ENCODE measurements at regions not wholly inside any gene's neighbourhood (a gene's known extent, or its start where the extent isn't known, plus 50 kb on each side); places are given as distances from the start of the nearest gene placed in this dataset.

DNA sequence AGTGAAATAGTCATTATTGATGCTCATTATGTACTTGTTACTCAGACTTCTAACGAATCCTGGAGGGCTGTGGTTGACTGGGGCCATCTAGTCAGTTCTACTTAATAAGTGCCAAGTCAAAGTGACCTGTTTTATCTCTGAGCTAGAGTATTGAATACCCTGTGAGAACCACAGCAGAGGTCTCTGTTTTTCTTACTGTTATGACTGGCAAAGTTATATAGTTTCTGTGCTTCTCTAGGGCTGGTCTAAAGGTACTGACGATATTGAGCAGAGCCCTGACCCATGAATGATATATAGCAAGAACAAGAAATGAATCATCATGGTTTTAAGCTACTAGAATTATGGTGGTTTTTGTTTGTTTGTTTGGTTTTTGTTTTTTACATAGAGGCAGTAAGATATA is 555.8 kb downstream of the PLA2G4A start:
- no peaks in the 10 kb centered on the region for H3K9me3 ChIP-seq (ENCODE audit: control insufficient read depth in 4 of 4, low read length in 3 of 4)
- no peak overlapping the region for H3K27ac ChIP-seq (ENCODE audit: low read depth in 1 of 2, low read length in 2 of 2)
- no peaks in the 10 kb centered on the region for H3K36me3 ChIP-seq (ENCODE audit: control insufficient read depth in 4 of 4, insufficient read depth in 3 of 4, low read depth in 1 of 4, low read length in 3 of 4)
- TF ChIP-seq, protein P1, sequence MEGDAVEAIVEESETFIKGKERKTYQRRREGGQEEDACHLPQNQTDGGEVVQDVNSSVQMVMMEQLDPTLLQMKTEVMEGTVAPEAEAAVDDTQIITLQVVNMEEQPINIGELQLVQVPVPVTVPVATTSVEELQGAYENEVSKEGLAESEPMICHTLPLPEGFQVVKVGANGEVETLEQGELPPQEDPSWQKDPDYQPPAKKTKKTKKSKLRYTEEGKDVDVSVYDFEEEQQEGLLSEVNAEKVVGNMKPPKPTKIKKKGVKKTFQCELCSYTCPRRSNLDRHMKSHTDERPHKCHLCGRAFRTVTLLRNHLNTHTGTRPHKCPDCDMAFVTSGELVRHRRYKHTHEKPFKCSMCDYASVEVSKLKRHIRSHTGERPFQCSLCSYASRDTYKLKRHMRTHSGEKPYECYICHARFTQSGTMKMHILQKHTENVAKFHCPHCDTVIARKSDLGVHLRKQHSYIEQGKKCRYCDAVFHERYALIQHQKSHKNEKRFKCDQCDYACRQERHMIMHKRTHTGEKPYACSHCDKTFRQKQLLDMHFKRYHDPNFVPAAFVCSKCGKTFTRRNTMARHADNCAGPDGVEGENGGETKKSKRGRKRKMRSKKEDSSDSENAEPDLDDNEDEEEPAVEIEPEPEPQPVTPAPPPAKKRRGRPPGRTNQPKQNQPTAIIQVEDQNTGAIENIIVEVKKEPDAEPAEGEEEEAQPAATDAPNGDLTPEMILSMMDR (IDR thresholded peaks at IDR 0.05; ENCODE audit: low read depth, low read length, missing input control): no peak
- TF ChIP-seq, protein P2, sequence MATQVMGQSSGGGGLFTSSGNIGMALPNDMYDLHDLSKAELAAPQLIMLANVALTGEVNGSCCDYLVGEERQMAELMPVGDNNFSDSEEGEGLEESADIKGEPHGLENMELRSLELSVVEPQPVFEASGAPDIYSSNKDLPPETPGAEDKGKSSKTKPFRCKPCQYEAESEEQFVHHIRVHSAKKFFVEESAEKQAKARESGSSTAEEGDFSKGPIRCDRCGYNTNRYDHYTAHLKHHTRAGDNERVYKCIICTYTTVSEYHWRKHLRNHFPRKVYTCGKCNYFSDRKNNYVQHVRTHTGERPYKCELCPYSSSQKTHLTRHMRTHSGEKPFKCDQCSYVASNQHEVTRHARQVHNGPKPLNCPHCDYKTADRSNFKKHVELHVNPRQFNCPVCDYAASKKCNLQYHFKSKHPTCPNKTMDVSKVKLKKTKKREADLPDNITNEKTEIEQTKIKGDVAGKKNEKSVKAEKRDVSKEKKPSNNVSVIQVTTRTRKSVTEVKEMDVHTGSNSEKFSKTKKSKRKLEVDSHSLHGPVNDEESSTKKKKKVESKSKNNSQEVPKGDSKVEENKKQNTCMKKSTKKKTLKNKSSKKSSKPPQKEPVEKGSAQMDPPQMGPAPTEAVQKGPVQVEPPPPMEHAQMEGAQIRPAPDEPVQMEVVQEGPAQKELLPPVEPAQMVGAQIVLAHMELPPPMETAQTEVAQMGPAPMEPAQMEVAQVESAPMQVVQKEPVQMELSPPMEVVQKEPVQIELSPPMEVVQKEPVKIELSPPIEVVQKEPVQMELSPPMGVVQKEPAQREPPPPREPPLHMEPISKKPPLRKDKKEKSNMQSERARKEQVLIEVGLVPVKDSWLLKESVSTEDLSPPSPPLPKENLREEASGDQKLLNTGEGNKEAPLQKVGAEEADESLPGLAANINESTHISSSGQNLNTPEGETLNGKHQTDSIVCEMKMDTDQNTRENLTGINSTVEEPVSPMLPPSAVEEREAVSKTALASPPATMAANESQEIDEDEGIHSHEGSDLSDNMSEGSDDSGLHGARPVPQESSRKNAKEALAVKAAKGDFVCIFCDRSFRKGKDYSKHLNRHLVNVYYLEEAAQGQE (IDR thresholded peaks at IDR 0.05): no peak
- TF ChIP-seq YY1 (IDR thresholded peaks at IDR 0.05): no peak
- TF ChIP-seq HNF4G (IDR thresholded peaks at IDR 0.05): no peak
- no peak for TF ChIP-seq HNF4A (conservative IDR thresholded peaks at IDR 0.05)
- TF ChIP-seq TAF1 (conservative IDR thresholded peaks at IDR 0.05): no peak
- TF ChIP-seq FOXA1 (IDR thresholded peaks at IDR 0.05): no peak
- TF ChIP-seq JUND (IDR thresholded peaks at IDR 0.05): no peak
- no peaks in the 10 kb centered on the region for H3K4me1 ChIP-seq (ENCODE audit: control insufficient read depth in 4 of 4, insufficient read depth in 4 of 4, low read length in 3 of 4)
- 59% methylated on average over 2 of the region's 2 CpGs for WGBS
- peaks cover 0 to 2% (median 0%) of the 10 kb centered on the region in 4 donors for H3K27me3 ChIP-seq (ENCODE audit: control insufficient read depth in 4 of 4, insufficient read depth in 4 of 4, low read length in 3 of 4)
- H3K4me3 ChIP-seq (ENCODE audit: low read depth in 1 of 3, low read length in 3 of 3): no peak overlapping the region
- DNase-seq (ENCODE audit: low spot score): no peak
- no peak overlapping the region for H3K9ac ChIP-seq (ENCODE audit: low read depth in 1 of 2, low read length in 2 of 2)

DNA sequence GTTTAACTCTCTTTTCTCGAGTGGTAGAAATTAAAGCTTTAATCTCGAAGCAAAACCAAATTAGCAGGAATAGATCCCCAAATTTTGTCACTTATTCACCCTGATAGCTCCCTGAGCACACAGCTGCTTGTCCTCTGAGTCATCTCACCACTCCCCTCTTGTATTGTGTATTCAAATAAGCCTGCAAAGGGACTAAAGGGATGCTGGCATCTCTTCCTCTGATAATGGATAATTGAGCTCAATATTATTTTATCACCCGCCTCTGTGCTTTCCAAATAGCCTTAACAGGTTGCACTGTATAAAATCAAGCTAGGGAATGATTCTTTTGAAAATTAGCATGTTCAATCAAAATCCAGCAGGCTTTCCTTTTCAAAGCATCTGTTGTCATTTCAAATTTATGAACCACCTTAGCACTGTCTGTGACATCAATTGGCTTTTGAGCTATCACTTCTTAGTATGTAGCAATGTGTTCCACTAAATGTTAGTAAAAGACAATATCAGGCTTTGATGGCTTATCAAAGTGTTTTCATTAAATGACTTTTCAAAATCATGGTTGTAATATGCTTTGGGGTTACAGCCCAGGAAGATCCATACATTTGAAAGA is 561.6 kb downstream of the PLA2G4A start:
- 45% methylated on average over 3 of the region's 3 CpGs for WGBS
- Histone ChIP-seq H3K27me3 (ENCODE audit: control insufficient read depth in 4 of 4, insufficient read depth in 4 of 4, low read length in 3 of 4) (no peaks in the 10 kb centered on the region), H3K36me3 (ENCODE audit: control insufficient read depth in 4 of 4, insufficient read depth in 3 of 4, low read depth in 1 of 4, low read length in 3 of 4) (no peaks in the 10 kb centered on the region), H3K27ac (ENCODE audit: low read depth in 1 of 2, low read length in 2 of 2) (no peak overlapping the region), H3K4me1 (ENCODE audit: control insufficient read depth in 4 of 4, insufficient read depth in 4 of 4, low read length in 3 of 4) (peaks cover 0 to 1% (median 0%) of the 10 kb centered on the region in 4 donors), H3K4me3 (ENCODE audit: low read depth in 1 of 3, low read length in 3 of 3) (no peak overlapping the region), H3K9me3 (ENCODE audit: control insufficient read depth in 4 of 4, low read length in 3 of 4) (no peaks in the 10 kb centered on the region), H3K9ac (ENCODE audit: low read depth in 1 of 2, low read length in 2 of 2) (no peak overlapping the region)
- TF ChIP-seq EGR1 (IDR thresholded peaks at IDR 0.05; ENCODE audit: low read depth in 2 of 2): no peak
- TF ChIP-seq, protein P3, sequence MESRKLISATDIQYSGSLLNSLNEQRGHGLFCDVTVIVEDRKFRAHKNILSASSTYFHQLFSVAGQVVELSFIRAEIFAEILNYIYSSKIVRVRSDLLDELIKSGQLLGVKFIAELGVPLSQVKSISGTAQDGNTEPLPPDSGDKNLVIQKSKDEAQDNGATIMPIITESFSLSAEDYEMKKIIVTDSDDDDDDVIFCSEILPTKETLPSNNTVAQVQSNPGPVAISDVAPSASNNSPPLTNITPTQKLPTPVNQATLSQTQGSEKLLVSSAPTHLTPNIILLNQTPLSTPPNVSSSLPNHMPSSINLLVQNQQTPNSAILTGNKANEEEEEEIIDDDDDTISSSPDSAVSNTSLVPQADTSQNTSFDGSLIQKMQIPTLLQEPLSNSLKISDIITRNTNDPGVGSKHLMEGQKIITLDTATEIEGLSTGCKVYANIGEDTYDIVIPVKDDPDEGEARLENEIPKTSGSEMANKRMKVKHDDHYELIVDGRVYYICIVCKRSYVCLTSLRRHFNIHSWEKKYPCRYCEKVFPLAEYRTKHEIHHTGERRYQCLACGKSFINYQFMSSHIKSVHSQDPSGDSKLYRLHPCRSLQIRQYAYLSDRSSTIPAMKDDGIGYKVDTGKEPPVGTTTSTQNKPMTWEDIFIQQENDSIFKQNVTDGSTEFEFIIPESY (IDR thresholded peaks at IDR 0.05): no peak
- TF ChIP-seq RAD21 (IDR thresholded peaks at IDR 0.05): no peak
- TF ChIP-seq, protein P2 (IDR thresholded peaks at IDR 0.05): no peak
- TF ChIP-seq, protein P4, sequence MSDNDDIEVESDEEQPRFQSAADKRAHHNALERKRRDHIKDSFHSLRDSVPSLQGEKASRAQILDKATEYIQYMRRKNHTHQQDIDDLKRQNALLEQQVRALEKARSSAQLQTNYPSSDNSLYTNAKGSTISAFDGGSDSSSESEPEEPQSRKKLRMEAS (IDR thresholded peaks at IDR 0.05): no peak
- TF ChIP-seq, protein P5, sequence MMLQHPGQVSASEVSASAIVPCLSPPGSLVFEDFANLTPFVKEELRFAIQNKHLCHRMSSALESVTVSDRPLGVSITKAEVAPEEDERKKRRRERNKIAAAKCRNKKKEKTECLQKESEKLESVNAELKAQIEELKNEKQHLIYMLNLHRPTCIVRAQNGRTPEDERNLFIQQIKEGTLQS (IDR thresholded peaks at IDR 0.05): no peak
- TF ChIP-seq NR2F2 (IDR thresholded peaks at IDR 0.05): no peak
- TF ChIP-seq SP1 (IDR thresholded peaks at IDR 0.05): no peak
- no peak for TF ChIP-seq JUND (IDR thresholded peaks at IDR 0.05)
- no peak for TF ChIP-seq FOXA2 (IDR thresholded peaks at IDR 0.05)
- no peak for TF ChIP-seq GABPA (IDR thresholded peaks at IDR 0.05 in 1 of 2, conservative IDR thresholded peaks at IDR 0.05 in 1 of 2)
- no peak for TF ChIP-seq HNF4G (IDR thresholded peaks at IDR 0.05)
- no peak for TF ChIP-seq TAF1 (conservative IDR thresholded peaks at IDR 0.05)
- TF ChIP-seq FOXA1 (IDR thresholded peaks at IDR 0.05): no peak
- no peak for TF ChIP-seq RXRA (IDR thresholded peaks at IDR 0.05)
- TF ChIP-seq YY1 (IDR thresholded peaks at IDR 0.05): no peak
- no peak for TF ChIP-seq HNF4A (conservative IDR thresholded peaks at IDR 0.05)
- TF ChIP-seq, protein P1 (IDR thresholded peaks at IDR 0.05; ENCODE audit: low read depth, low read length, missing input control): no peak
- no peak for DNase-seq (ENCODE audit: low spot score)

Data from liver (tissue), 8 donors.